ELF-1 (cell line): ENCODE measurements at regions not wholly inside any gene's neighbourhood (a gene's known extent, or its start where the extent isn't known, plus 50 kb on each side); places are given as distances from the start of the nearest gene placed in this dataset.
A peak's percentile ranks its signal among the peaks of the same experiment; 100 is the strongest.

Experiments used
- DNase-seq: peaks from one replicate; pipeline ENCODE4 v3.0.0-alpha.2; 2016; ENCODE audit warnings: low read depth, low spot score

DNA sequence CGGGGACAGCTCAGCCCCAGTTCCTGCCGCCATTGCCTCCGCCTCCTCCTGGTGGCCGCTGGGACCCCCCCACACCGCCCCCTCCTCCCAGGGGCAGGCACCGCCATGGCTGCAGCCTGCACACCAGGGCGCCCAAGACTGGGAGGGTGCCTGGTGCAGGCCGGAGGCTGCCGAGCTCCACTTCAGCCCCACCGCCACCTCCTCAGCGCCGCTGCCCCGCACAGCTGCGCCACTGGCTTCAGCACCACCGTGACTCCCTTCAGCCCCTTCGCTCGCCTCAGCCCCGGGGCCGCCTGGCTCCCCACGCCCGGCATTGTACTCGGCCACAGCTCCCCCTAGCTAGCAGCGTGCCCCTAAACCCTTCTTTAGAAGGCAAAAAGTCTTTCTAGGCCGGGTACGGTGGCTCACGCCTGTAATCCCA lies 131.1 kb downstream of the CRYBB2 start:
- no peak for DNase-seq

DNA sequence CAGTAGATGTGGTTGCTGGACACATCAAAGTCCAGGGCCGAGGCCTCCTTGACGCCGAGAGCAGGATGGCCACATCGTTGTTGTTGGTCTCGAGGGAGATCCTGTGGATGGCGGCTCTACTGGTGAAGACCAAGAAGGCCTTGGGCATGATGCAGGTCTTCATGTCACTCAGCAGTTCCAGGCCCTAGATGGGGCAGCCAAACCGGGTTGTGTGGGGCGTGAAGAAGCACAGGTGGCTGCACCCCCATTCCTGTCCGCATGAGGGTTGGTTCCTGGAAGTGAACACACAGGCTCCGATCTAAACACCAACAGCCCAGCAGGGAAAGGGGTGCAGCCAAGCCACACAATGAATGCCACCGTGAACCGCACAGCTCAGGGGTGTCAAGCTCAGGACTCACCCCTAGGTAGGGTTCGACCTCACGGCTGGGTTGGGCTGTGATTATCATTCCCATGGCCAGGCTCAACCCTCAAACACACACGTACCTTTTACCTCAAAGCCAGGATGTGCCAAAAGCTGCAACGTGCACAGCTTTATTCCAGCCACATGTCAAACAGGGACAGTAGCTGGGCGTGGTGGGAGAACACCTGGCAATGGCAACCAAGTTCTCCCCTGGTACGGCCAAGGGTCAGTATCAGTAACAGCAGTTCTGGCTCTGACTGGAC lies 132.3 kb downstream of the CRYBB2 start:
- DNase-seq: no peak

DNA sequence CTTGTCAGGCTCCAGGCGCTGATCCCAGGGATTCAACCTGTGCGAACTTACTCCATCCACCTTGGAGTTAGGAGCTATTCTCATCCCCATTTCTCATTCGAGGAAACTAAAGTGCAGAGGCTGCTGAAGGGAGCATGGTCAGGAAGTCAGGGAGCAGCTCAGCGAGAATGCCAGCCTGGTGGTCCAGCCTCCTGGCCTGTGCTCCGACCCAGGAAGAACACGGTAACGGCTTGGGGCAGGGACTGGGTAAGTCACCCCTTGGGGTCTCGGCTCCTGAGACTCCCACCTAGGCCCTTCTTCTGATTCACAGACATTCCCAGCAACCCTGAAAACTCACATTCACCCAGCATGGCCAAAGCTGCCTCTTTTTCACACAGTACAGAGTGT lies 132.8 kb downstream of the CRYBB2 start:
- no peak for DNase-seq

DNA sequence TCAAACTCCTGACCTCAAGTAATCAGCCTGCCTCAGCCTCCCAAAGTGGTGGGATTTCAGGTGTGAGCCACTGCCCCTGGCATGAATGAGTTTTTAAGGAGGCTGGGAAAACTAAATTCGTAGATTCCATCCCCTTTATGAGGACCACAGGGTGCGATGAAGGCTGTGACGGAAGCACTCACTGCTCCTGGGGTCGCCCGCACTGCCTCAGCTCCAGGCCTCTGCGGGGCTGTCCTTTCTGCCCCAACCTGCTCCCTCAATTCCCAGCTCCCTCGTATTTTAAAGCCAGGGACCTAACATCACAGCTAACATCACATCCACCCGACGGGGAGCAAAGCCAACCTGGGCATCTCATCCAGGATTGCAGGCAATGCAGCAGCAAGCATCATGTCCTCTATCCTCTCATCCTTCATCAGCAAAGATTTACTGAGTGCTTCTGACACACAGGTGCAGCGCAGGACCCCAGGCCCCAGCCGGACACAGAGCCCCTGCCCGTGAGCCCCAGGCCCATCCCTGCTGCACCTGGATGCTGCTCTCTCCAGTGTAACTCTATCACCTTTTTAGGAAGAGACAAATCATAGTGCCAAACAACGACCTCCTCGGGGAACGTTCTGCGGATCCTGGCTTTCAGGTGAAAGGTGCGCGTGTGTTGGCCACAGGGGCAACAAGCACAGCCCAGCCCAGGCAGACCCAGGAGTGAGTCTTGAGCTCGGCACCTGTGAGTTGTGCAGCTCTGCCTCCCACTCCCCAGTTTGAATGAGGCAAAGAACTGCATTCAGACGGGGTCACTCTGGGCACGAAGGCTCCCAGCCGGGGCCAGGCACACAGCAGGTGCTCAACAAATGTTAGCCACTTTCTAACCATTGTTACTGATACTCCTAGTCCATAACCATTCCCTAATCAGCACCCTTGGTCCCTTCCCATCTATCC lies 134.3 kb downstream of the CRYBB2 start:
- DNase-seq: no peak

DNA sequence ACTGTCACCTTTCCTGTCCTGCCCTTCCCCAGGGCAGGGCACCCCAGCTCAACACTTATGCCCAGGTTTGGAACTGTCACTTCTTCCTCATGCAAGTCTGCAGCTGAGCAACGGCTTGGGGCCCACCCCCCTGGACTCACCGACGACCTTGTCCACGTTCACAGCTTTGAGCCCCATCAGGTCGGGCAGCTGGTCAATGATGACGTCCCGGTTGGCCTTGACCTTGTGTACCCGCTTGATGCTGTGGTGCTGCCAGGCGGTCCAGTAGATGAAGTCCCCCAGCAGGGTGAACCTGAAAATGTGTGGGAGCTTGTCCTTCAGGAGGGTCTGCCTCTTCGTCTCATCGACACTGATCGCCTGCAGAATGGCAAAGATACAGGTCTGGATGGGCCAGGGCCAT lies 135.0 kb downstream of the CRYBB2 start:
- no peak for DNase-seq

DNA sequence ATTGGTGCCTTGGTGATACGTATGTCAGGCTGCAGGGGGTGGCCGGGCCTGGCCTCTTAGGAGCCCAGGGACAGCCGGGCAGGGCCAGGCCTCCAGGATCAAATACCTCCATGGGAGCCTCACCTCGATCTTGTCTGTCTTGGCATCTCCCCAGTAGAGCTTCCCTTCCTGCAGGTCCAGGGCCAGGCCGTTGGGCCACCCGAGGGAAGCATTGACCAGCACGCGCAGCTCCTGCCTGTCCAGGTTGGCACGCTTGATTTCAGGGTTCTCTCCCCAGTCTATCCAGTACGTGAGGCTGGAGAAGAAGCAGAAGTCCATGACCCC lies 137.7 kb downstream of the CRYBB2 start:
- DNase-seq: no peak

DNA sequence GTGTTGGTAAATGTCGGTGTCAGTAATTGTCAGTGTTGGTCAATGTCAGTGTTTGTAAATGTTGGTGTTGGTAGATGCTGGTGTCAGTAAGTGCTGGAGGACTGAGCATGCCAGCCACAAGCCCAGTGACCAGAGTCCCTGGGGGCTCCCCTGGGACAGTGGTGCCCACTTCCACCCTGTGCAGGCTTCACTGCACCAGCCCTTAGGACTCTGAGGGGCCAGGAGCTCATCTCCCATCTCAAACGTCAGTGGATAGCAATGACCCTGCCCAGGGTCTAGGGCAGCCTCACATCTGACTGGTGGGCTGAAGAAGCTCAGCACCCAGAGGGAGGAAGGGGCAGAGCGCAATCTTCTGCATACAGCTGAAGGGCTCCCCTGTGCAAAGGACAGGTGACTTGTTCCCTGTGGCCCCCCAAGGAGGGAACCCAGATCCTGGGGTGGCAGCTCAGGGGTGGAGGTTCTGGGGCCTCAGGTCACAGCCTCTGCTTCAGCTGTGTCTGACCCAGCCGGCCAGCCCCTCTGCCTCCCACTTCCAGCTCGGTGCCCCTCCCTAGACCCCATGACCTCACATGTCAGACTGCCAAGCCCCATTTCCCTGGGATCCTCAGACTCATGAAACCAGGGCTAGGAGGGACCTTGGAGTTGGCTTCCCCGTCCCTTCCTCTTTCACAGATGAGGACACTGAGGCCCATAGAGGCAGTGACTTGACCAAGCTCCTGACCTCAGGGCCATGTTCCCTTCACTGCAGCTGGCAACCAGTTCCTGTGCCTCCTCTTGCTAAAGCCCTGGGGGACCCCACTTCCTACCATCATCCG lies 138.4 kb downstream of the CRYBB2 start:
- DNase-seq: no peak

DNA sequence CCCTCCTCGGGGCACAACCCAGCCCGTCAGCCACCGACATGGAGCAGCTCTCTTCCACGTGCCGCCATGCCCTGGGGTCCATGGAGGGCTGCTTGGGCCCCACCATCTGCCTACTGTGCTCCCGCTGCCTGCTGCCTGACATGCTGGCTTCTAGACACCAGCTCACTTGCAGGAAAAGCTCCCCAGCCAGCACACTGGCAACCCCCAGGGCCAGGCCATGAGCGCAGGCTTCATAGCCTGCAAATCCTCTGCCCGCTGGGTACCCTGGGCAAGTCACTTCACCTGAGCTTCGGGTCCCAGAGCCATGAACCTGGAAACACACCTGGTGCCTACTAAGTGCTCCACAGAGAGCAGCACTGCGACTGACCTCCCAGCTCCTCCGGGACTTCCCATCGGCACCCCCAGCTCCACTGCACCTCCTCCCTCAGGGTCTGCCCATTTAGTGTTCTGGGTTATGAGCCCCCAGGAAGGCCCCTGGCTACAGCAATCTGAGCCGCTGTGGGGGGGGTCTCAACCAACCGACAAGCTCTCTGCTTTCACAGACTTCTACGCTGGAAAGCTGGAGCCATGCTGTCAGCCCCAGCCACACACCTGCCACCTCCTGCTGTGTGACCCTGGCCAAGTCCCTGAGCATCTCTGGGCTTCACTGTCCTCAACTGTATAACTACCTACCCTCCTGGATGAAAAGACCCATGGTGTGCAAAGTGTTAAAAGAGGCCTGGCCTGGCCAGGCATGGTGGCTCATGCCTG lies 139.2 kb downstream of the CRYBB2 start:
- DNase-seq: no peak

DNA sequence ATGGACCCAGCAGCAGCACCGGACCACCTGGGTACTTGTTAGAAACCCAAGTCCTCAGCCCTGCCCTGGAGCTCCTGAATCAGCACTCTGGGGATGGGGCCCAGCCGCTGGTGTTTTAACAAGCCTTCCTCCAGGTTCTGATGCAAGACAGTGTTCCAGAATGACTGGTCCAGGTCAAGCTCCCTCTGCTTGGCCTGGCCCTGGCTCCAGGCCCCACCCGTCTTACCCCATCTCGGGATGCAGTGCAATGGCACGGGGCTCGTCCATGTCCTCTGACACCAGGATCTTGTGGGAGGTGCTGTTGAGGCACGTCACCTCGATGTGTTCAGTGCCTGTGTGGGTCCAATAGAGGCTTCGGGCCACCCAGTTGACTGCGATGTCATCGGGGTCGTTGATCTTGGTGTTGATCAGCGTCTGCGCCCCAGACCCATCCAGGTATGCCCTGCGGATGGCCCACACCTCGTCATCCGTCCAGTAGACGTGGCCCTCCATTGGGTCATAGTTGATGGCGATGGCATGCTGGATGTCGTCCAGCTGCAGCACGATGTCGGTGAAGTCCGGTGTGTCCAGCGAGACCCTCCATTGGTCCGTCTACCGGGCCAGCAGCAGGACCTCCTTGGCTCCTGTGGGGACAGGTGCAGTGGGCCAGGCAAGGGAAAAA lies 140.3 kb downstream of the CRYBB2 start:
- DNase-seq: no peak

DNA sequence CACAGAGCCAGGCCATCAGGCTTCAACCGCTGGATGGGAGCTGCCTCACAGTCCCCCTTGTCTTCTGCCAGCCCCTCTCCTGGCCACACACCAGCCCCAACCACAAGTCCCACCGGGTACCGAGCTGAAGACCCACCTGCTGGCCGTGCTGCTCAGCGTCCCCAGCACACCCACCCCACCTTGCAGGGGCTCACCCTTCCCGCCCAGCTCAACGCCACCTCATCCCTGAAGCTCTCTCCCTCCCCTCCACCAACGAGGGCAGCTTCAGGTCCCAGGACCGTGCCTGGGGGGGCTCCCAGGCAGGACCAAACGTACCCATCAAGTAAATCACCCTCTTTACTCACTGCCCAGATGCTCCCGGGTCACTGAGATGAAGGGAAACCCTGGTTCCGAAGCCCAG lies 141.0 kb downstream of the CRYBB2 start:
- no peak for DNase-seq

DNA sequence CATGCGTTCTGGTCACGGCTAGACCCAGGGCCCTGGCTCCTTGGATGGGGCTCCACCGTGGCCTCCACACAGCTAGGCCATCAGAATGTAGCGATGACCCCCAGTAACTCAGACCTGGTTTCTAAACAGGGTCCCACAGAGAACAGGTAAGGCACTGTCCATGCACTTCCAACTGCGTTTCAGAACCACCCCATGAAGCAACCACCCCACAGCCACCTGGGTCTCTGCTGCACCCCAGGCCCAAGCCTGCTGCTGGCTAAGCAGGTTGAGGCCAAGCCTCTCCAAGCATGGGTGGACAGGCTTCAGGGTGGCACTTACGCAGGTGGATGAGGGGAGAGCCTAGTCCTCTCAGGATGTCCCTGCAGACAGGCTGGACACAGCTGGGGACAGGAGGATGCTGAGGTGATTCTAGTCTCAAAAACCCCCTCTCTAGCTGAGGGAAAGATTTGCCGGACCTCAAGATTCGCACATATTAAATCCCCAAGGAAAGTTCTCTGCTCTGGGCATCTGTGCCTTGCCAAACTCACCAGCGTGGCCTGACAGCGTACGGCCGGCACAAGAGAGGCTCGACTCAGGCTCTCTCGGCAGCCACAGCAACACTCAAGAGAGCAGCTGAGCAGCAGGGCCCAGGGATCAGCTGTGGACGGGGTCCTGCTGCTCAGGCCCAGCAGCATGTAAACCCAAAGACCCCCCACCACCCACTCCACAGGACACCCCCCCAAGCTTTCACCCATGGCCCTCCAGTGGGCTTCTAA lies 141.6 kb downstream of the CRYBB2 start:
- DNase-seq: no peak

DNA sequence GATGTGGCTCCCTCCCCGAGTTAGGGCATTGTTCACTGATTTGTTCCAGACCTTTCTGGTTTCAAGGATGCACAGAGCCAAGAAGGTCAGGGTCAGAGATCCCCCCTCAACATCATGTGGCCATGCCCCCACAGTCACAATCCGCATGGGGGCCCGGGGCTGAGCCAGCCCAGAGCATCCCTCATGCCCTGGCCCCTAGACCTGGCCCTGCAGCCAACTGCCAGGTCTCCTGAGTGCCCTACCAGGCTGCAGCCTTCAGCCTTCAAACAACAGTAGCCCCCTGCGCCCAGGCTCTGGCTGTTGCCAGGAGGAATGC lies 142.4 kb downstream of the CRYBB2 start:
- DNase-seq: no peak

DNA sequence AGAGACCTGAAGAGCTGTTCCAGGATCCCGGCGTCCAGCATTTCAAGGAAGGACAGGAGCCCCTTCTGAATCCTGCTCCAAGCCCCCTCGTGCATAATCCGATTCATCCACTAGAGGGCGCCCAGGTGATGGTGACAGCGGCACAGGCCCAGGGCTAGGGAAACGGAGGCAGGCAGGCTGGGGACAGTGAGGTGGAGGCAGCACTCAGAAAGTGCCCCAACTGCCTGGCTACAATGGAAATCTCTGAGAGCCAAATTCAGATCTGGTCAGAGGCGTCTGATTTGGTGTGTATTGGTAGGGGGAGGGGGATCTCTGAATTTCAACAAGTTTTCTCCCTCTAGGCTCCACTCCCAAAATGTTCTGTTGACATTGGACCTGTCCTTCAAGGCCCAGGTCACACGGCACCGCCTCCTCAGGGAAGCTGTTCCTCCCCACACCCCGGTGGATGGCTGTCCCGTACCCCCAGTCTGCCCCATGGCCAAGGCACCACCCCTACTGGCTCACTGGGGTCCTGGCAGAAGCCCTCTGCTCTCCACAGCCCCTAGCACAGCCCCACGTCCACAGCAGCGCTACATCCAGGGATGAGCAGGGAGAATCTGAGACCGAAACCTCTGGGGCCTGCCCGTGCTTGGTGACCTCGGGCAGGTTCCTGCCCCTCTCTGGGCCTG lies 142.9 kb downstream of the CRYBB2 start:
- peak; percentile 87 for DNase-seq

DNA sequence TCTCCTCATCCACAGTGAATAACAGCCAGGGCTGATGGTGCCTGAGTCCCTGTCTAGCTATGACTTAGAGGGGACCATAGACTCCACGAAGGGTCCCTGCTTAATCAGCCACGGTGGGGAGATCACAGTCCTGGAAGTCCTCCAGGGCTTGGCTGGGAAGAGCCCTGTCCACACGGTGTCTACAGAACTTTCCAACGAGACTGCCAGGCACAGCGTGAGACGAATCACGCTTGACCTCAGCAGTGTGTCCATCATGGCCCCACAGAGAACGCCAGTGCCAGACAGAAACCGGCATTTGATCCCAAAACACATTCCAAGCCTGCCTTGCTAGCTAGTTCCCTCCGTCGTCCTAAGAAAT lies 143.4 kb downstream of the CRYBB2 start:
- no peak for DNase-seq

DNA sequence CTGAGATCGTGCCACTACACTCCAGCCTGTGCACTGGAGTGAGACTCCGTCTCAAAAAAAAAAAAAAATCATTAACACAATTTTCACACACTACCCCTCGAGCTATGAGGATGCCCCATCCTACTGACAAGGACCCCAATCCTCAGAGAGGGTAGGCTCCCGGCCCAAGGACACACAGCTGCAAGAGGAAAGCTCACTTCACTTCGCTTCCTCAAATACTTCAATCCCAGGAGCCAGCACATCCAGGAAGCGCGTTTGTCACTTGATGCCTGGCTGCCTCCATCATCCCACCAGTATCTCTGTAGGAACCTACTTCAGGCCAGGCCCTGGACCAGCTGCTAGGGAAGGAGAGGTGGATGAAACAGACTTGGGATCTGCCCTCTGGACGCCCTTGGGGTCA lies 144.0 kb downstream of the CRYBB2 start:
- DNase-seq: no peak

DNA sequence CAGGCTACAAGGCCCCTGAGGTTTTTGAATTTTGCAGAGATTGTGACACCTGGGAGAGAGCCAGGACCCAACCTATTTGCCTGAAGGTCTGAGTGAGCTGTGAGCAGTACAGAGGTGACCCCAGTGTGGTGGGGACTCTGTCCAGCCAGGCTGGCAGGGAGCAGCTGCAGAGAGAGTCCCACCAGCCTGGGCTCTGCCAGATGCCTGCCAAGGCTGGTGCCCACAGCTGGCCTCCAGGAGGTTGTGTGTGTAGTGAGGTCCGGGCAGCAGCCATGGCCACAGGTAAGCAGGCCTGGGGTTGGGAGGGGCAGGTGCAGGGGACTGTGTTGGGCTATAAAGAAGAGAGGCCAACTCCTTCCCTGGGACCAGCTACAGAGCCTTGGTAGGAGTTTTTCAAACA lies 144.8 kb downstream of the CRYBB2 start:
- DNase-seq: no peak

DNA sequence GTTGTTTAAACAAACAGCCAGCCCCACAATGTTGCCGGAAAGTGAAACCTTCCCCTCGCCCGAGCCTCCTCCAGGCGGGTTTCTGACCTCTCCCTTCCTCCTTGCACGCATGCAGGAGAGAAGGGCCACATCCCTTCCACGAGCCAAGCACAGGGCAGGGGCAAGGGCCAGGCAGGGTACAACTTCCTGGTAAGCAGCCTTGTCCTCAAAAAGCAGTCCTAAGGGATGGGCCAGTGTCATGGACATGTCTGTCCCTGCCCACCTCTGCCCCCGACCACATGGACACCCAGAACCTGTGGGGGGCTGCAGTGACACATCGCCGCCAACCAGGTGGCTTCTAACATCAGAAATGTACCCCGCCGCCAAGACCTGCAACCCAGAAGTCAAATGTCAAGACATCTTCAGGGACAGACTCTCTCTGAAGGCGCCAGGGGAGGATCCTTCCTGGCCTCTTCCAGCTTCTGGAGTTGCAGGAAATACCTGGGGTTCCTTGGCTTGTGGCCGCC lies 145.3 kb downstream of the CRYBB2 start:
- no peak for DNase-seq

DNA sequence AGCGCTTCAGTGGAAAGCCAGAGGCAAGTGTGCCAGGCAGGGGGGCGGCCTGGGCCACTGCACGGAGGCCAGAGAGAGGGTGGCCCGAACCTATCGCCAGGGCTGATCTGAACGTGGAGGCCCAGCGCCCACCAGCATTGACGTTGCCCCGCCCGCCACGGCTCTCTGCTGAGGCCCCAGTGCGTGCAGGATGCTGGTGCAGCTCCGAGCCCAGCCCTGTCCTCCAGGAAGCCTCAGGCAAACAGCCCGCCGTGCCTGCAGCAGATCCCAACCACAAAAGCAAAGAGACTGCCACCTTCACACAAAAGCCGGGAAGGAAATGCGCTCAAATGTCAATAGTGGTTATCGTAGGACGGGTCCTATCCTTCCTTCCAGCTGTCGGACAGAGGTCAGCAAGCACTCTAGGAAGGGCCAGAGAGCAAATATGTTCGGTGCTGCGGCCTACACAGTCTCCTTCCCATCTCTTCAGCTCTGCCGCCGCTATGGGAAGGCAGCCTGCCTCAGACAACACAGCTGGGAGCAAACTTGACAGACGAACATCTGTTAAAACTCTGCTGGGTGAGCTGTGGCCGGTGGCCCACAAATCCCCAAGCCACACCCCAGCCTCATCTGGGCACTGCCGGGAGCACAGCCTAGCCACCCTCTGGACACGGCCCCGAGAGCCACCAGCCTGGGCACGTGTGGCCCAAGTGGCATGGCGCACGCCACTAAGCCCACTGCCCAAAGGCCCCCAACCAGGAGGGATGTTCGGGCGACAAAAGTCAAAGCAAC lies 146.2 kb downstream of the CRYBB2 start:
- peak; percentile 56 for DNase-seq

DNA sequence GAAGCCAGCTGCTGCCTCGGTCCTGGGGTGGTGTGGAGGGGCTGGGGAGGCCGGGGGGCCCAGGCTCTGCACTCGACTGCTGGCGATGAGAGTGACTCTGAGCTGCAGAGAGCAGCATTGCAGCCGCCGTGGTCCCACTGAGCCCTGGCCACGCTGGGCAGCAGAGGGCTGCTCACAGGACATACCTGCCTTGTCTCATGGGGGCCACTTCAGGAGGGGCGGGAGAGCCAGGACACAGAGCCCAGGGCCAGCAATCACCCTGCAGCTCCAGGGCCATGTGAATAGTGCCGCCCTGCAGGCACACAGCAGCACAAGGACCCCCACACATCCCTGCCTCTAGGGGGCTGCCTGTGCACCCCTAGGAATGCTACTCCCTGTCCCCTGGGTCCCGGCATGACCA lies 147.0 kb downstream of the CRYBB2 start:
- DNase-seq: no peak
